Stimulated activated CD4-positive, alpha-beta T cell treated with anti-CD3 and anti-CD28 coated beads, Interleukin-12 subunit alpha, Interleukin-12 subunit beta, amount 100 ng/mL, for 4 hours (primary cell): ENCODE measurements at regions not wholly inside any gene's neighbourhood (a gene's known extent, or its start where the extent isn't known, plus 50 kb on each side); places are given as distances from the start of the nearest gene placed in this dataset.

ENCODE experiments used
- DNase-seq: peaks from one replicate; pipeline ENCODE4 v3.0.0-alpha.2; 2020

- no peak for DNase-seq
These were observed 172.5 kb downstream of the SMAD2 start for GRCh38 chr18:47758000-47758399.

GRCh38 chr18:47756364-47757016 is 174.0 kb downstream of the SMAD2 start:
- DNase-seq: peak; percentile 47

- no peak for DNase-seq
These were observed 175.4 kb downstream of the SMAD2 start for GRCh38 chr18:47755102-47755456.

- DNase-seq: peak; percentile 37
These were observed 176.0 kb downstream of the SMAD2 start for GRCh38 chr18:47754311-47755101.

- DNase-seq: no peak
These were observed 177.4 kb downstream of the SMAD2 start for GRCh38 chr18:47752796-47753645.

- no peak for DNase-seq
These were observed 179.5 kb downstream of the SMAD2 start for GRCh38 chr18:47750889-47751423.

GRCh38 chr18:47749600-47749973 is 180.9 kb downstream of the SMAD2 start:
- no peak for DNase-seq

GRCh38 chr18:47748847-47749599 is 181.4 kb downstream of the SMAD2 start:
- peak; percentile 81 for DNase-seq

- DNase-seq: no peak
These were observed 182.2 kb downstream of the SMAD2 start for GRCh38 chr18:47748093-47748796.

GRCh38 chr18:47747260-47747795 is 183.1 kb downstream of the SMAD2 start:
- no peak for DNase-seq

- no peak for DNase-seq
These were observed 183.8 kb downstream of the SMAD2 start for GRCh38 chr18:47746615-47747014.

GRCh38 chr18:47745227-47745626 is 185.2 kb downstream of the SMAD2 start:
- no peak for DNase-seq

GRCh38 chr18:47737956-47738355 is 192.5 kb downstream of the SMAD2 start:
- no peak for DNase-seq

- no peak for DNase-seq
These were observed 193.1 kb downstream of the SMAD2 start for GRCh38 chr18:47737198-47737830.

- DNase-seq: no peak
These were observed 193.9 kb downstream of the SMAD2 start for GRCh38 chr18:47736376-47737140.

- no peak for DNase-seq
These were observed 195.3 kb downstream of the SMAD2 start for GRCh38 chr18:47735041-47735702.

GRCh38 chr18:47731276-47731675 is 199.2 kb downstream of the SMAD2 start:
- no peak for DNase-seq

GRCh38 chr18:47730795-47731194 is 199.7 kb downstream of the SMAD2 start:
- no peak for DNase-seq

- no peak for DNase-seq
These were observed 201.1 kb downstream of the SMAD2 start for GRCh38 chr18:47729356-47729755.

- no peak for DNase-seq
These were observed 201.5 kb downstream of the SMAD2 start for GRCh38 chr18:47728921-47729320.
